Iris pigment epithelial cell (primary cell): ENCODE measurements at regions not wholly inside any gene's neighbourhood (a gene's known extent, or its start where the extent isn't known, plus 50 kb on each side); places are given as distances from the start of the nearest gene placed in this dataset.

Source experiments
- DNase-seq: peaks from one replicate; pipeline ENCODE4 v3.0.0-alpha.2; 2011; ENCODE audit warnings: low read depth

DNA sequence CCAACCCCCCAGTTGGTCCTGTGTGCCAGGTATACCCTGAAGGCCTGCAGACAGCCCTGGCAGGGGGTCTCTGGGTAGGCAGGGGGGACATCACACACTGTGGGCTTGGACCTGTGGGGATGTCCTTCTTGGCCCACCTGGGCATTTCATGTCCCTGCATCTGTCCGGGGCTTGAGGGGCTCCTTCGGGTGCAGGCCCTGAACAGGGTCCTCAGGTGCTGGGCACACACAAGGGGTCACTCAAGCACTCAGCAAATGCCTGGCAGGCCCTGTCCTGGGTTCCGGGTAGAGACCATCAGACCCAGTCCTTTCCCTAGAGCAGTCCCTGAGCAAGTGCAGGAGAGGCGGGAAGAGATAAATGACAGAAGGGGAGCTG, 70.5 kb upstream of the WNT11 start:
- DNase-seq: no peak

DNA sequence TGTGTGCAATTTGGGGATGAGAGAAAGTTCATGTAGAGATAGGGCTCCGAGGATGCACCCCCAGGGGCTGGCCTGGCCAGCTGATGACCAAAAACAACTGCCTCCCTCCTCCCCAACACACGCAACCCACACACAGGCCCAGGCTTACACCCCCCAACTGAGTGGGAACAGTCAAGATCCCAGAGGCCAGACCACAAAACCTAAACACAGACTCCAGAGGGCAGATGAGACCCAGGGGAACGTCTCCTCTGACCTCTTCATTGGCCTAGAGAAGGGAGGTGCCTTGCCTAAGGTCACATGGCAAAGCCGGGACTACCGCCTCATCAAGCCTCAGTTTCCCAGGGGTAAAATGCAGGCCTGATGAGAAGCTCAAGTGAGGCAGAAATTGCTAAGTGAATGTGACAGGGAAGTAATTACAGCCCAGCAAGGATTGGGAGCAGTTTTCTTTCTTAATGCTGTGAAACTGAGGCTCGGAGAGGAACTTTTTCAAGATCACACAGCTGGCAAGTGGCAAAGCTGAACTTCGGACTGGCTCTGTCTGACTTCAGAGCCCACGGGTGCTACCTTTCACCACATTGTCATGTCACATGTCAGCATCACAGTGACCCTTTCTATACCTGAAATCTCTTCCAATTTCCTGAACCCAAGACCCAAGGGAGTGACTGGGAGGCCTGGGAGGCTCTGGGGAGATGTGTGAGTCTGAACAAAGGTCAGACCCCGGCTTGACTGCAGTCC, 69.9 kb upstream of the WNT11 start:
- no peak for DNase-seq

DNA sequence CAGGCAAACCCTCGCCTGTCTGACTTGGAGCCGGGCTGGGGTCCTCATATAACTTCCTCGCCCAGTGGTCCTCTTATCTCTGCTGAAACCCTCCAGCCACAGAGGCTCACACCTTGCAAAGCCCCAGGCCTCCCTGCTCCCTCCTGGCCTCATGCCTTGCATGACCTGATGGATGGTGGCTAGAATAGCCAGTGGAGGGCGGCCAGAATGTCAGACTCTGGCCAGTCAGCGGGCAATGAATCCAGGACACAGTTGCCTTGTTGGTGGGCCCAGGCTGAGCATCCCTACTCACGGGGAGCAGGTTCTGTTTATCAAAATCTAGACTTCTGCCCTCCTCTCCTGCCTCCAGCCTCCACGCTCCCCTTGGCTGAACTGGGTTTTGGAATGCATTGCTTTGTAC, 69.1 kb upstream of the WNT11 start:
- no peak for DNase-seq

DNA sequence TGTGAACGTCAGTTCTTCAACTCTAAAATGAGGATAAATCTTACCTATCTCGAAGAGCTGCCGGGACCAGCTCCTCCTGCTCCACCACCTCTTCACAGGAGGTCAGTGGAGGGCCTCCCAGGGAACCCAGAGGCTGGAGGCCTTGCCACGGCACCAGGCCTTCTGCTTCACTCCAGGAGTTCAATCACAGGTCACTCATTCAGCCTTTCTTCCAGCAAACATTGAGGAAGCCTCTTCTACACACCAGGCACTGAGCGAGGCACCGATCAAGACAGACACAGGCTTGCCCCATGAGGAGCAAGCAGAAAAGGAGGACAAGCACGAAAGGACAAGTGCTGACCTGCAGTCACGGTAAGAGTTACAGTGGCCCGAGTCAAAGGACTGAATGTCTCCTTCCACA, 64.8 kb upstream of the WNT11 start:
- no peak for DNase-seq

DNA sequence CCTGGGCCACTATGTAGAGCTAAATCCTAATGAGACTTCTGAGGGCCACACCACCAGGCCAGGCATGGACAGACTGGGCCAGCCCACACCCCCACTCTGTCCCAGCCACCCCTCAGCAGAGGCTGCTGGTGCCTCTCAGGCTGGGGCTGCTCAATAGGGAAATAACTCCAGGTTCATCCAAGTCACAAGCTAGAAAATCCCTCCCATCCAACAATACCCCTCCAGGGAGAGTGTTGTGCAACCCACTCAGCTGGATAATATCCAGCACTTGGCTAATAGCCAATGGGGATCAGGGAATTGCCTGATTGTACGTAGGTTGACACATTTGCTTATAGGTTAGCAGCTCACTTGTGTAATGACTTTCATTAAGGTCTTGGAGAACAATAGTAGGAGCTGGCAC, 64.1 kb upstream of the WNT11 start:
- DNase-seq: peak; percentile 9

DNA sequence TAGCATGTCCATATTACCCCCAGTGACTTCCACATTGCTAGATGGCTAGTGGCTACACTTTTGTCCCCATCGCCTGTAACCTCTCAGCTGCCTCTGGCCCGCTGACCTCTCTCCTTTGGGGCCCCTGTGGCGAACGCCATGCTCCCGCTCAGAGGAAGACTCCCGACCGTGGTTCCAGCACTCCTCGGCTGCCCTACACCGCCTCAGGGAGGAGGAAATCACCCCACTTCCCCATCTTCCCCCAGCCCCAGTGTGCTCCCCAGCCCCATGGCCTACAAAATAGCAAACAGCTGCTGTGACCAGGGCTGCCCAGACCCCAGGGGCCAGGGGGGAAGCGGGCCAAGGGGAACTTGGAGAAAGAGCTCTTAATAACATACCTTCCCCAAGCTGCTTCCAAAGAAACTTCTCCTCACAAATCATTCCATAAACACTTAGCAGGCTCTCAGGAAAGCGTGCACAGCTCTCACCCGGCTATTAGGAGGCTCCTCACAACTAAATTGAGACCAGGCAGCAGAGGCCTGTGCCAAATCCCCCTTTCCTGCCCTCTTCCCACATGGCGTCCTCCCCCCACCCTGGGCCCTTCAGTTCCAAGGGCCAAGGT, 63.5 kb upstream of the WNT11 start:
- DNase-seq: no peak

DNA sequence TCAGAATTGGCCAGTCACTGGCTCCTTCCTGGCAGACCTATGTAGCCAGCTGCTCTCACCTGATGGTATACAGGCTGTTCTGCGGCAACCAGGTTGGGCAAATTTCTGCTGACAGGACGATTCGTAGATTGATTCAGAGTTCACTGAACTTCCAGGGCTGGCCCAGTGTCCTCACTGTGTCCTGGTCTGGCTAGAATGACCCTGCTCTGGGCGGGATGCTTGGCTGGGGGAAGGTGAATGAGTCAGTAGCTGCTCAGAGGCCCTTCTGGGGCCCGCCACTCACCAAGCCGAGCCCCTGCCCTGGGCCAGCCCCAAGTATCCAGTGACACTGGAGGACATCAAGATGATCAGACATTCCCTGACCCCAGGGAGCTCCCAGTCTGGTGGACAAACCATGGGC, 62.9 kb upstream of the WNT11 start:
- no peak for DNase-seq

DNA sequence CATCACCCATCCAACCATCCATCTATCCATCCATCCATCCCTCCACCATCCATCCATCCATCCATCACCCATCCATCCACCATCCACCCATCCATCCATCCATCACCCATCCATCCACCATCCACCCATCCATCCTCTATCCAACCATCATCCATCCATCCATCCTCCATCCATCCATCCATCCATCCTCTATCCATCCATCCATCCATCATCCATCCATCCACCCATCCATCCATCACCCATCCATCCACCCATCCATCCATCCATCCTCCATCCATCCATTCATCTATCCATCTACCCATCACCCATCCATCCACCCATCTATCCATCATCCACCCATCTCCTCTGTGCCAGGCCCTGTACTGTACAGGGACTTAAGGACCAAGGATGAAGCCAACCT, 62.2 kb upstream of the WNT11 start:
- no peak for DNase-seq

DNA sequence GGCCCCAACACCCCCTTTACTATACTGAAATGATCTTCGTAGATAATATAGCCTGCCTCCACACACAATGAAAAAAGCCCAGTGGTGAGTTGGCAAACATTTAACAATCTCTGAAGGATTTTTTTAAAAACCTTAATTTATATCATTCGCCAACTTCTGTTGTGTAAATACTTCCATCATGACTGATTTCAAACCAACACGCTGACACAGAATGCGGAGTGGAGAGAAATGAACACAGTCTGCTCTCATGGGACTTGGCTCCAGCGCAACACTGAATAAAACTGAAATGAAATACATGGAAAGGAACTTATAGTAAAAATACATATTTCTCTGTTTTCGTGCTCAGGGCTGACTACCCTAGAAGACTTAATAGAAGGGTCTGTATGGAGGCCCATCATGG, 61.3 kb upstream of the WNT11 start:
- DNase-seq: no peak

DNA sequence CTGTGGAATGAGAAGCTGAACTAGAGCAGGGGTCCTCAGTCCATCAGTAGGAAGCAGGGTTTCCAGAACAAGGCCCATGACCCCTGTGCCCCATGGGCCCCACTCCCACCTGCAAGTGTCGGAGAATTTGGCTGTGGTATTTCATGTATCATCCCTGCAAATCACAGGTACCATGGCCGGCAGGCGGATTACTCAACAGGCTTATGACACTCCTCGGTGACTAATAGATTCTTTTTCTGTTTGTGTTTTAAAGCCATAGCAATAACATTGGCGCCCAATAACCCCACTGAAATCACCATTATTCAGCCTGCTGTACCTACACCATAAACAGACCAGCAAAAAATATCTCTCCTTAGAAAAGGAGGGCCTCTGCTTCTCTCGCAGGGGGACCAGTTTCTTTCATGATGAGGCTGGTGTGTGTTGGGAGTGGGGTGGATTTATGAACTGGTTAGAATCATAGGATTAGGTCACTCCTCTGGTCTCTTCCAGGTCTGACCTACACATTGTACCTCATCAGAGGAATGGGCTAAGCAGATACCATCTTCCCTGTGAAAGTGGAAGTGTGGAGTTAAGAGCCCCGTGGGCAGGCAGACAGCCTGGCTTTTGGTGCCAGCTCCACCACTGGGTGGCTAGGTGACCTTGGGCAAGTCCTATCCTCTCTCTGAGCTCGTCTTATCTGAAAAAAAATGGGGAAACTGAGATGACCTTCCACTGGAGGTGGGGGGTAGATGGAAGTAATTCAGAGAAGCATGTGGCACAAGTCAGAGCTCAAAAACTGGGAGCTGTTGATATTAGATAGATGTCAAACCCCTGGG, 60.2 kb upstream of the WNT11 start:
- DNase-seq: peak; percentile 87

DNA sequence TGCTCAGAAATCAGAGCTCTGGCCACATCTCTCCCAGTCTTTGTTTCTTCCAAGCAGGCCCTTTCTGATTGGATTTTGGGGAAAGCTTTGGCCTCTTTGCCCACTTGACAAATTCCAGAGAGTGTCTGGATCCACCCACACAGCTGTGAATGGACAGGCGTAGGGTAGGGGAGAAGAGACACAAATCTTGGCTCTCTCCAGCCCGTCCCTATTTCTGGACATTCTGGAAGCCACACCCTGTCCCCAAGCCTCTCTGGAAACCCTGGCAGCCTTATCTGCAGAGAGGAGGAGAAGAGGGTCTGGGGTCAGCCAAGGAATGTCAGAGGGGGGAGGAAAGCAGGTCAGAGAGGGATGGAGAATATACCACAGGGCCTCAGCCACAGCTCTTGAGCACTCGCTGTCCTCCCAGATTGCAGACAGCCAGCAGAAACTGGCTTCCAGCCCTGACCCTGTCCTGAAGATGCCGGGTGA, 59.5 kb upstream of the WNT11 start:
- no peak for DNase-seq

DNA sequence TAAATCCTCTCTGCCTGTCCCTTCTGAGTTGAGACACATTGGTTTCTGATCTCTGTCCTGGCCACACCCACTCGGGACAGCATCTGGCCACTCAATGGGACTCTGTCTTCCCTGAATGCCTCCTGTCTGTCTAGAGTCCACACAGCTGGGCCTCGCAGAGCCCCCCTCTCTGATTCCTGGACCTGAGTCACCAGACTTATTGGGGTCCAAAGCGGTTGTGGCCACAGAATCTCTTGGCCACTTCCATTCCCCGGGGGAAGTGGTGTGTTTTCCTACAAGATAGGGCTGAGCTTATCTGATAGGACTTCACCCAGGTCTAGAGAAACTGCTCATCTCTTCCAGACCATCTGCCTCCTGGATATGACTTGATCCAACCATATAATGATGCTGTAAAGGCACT, 57.4 kb upstream of the WNT11 start:
- DNase-seq: no peak

DNA sequence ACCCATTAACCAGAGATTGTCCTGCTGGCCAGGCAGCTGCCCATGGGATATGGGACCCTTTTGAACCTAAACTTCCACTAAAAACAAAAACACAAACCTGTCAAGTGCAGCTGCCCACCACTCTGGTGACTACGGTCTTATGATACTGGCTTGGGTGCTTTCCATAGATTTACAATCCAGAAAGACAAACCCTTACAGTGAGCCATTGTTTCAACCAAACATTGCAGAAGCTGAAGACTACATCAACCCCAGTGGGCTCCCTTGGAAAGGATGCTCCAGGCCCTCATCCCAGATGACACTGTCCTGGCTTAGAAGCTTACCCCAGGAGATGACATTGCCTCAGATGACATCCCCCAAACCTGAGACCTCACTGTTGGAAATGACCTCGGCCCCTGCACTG, 56.9 kb upstream of the WNT11 start:
- no peak for DNase-seq

DNA sequence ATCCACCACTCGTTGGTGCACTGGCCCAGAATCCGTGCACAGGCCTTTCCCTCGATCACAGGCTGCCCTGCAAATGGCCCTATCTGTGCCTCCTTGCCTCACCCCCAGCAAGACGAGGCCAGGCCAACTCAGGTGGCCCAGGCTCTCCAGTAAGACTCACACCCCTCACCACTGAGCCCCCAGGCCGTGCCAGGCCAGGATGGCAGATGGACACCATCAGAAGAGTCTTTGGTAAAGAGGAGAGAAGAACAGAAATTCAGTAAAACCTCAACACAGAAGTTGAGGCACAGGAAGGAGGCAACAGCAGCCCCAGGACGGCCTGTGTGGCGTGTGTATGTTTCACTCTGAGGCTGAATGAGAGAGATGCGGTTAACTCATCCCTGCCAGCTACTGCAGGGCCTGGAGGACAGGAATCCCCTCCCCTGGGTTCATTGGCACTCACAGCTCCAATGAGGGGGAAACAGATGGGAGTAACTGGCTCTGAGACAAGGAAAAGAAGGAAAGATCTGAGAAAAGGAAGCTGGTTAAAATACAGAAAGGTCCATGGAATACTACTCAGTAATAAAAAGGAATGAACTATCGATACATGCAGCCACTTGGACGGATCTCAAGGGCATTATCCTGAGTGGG, 54.1 kb upstream of the WNT11 start:
- no peak for DNase-seq

DNA sequence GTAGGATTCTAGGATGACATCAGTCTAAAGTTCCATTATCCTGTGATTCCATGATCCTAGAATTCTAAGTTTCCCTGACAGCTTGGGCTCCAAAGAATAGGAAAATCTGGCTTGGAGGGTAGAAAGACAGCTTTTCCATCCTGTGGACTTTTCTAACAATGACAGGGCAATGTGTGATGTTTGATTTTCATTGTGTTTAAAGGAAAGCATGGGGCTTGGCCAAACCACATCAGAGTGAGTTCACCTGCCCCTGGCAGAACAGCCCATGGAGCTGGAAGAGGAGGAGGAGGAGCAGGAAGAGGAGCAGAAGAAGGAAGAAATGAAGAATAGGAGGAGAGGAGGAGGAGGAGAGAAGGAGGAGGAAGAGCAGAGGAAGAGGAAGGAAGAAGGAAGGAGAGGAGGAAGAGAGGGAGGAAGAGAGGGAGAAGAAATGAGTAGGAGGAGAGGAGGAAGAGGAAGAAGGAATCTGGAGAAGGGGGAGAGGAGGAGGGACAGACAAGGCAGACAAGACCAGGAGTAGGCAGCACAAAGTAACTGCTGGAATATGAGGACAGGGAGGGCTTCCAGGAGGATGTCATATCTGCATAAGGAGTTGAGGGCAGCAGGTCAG, 53.1 kb upstream of the WNT11 start:
- DNase-seq: no peak

DNA sequence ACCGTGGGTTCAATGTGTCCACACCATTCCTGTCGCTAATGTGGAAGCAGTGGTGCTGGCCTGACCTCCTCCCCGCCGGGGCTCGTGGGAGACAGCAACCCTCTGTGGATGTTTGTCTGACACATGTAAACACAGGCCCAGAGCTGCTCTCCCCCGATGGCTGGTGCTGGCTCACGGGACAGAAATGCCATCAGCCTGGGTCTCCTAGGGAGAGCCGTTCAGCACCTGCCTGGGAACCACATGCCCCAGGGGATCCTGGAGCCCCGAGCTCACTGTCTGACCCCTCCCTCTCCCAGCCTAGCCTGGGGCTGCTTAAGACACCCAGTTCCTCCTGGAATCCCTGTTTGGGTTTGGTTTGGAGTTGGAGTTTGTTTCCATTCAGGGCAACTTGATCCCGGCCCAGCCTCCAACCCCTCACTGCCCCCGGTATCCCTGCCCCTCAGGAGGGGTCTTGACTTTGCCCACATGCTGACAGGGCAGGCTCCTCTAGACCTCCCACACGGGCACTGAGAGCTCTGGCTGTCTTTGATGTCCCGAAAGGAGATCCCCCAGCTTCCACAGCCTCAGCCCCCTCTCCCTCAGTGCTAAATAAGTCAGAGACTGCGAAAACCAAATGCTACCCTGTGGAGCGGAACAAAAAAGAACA, 50.9 kb upstream of the WNT11 start:
- DNase-seq: no peak

DNA sequence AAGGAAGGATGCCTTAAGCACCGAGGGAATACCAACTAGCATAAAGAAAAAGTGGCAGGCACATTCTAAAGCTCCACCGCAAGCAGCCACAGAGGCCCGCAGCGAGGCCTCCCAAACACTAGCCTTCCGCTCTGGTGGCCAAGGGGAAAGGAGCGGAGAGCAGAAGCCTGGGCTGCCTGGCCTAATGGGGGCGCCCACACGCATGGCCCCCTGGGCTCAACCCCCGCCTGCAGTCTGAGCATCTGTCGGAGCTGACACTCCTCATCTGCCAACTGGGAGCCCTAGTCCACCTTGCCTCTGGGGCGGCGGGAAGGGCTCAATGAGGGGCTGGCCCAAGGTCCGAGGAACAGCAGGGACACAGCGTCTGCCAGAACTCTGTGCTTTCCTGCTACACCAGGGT, 50.1 kb upstream of the WNT11 start:
- no peak for DNase-seq
